Spleen (tissue), 7 donors: ENCODE measurements at regions not wholly inside any gene's neighbourhood (a gene's known extent, or its start where the extent isn't known, plus 50 kb on each side); places are given as distances from the start of the nearest gene placed in this dataset.

Experiments used
- CTCF ChIP-seq, 11 experiments: fragments of 200-600 bp in 7 of 11; fragments of 450-650 bp in 4 of 11; sonication (generic) in 4 of 11; IDR thresholded peaks in 8 of 11; conservative IDR thresholded peaks in 3 of 11; 1 replicate in 7 of 11; 2 replicates in 4 of 11; pipeline versions ENCODE4 v1.4.0 to v1.8.0; 2016 to 2021; ENCODE audit warnings: antibody characterized with exemption in 11 of 11, inconsistent platforms in 4 of 11, mild to moderate bottlenecking in 1 of 11
- POLR2A ChIP-seq, 3 donors: fragments of 450-650 bp; IDR thresholded peaks; one replicate each; pipeline ENCODE4 v1.5.1; 2017; ENCODE audit warnings: antibody characterized with exemption in 3 of 3, mild to moderate bottlenecking in 1 of 3
- POLR2AphosphoS5 ChIP-seq, 3 donors: sonication (generic); formaldehyde crosslinking; IDR thresholded peaks; one replicate each; pipeline ENCODE4 v1.5.1; 2017; ENCODE audit warnings: antibody characterized with exemption in 3 of 3
- donor health status: DM: no; HTN: no; CAD: no; lungs with moderate emphysema.
- donor health status: DM: no; HTN: no; CAD: no.
- donor health status: DM: no; HTN: no; CAD: no.

DNA sequence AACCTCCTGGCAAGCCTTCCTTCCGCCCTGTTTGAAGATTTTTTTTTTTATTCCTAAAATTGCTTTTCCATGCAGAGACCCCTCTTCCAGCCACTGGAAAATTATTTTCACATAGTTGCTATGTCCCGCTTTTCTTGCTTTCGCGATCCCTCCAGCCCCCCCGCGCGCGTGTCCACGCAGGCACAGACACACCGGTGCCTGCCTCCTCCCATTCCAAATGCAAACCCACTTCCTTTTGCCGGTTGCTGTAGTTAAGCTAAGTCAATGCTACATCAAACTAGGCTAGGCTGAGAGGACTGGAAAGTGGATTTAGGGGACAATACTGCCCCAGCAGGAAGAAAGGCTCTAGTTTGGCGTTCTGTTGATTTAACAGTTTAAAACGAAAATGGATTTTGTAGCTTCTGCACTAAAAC lies 111.0 kb downstream of the DHX15 start:
- TF ChIP-seq CTCF (IDR thresholded peaks at IDR 0.05 in 8 of 11, conservative IDR thresholded peaks at IDR 0.05 in 3 of 11) (peak in 3 of 11 experiments; percentile 6 to 15 (median 12)), POLR2AphosphoS5 (IDR thresholded peaks at IDR 0.05) (no peak), POLR2A (IDR thresholded peaks at IDR 0.05) (no peak)
